ENCODE measurements at regions not wholly inside any gene's neighbourhood (a gene's known extent, or its start where the extent isn't known, plus 50 kb on each side); places are given as distances from the start of the nearest gene placed in this dataset.

GRCh38 chr12:93137656-93138612, 208.8 kb upstream of the EEA1 start:
- no peak for DNase-seq (ENCODE audit: low read depth, low spot score)
- H3K27me3 Mint-ChIP-seq (ENCODE audit: low read depth): no peaks in the 10 kb centered on the region
- H3K9me3 Mint-ChIP-seq: no peaks in the 10 kb centered on the region
- H3K4me3 Mint-ChIP-seq: no peak overlapping the region
- TF ChIP-seq, protein P1, sequence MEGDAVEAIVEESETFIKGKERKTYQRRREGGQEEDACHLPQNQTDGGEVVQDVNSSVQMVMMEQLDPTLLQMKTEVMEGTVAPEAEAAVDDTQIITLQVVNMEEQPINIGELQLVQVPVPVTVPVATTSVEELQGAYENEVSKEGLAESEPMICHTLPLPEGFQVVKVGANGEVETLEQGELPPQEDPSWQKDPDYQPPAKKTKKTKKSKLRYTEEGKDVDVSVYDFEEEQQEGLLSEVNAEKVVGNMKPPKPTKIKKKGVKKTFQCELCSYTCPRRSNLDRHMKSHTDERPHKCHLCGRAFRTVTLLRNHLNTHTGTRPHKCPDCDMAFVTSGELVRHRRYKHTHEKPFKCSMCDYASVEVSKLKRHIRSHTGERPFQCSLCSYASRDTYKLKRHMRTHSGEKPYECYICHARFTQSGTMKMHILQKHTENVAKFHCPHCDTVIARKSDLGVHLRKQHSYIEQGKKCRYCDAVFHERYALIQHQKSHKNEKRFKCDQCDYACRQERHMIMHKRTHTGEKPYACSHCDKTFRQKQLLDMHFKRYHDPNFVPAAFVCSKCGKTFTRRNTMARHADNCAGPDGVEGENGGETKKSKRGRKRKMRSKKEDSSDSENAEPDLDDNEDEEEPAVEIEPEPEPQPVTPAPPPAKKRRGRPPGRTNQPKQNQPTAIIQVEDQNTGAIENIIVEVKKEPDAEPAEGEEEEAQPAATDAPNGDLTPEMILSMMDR (conservative IDR thresholded peaks at IDR 0.05): no peak
- H3K27ac Mint-ChIP-seq (ENCODE audit: unreplicated experiment): no peak overlapping the region
- peaks cover 12% of the 10 kb centered on the region for H3K4me1 Mint-ChIP-seq
- no peaks in the 10 kb centered on the region for H3K36me3 Mint-ChIP-seq (ENCODE audit: low read depth)

GRCh38 chr12:93139028-93139665, 210.1 kb upstream of the EEA1 start:
- no peaks in the 10 kb centered on the region for H3K36me3 Mint-ChIP-seq (ENCODE audit: low read depth)
- H3K9me3 Mint-ChIP-seq: no peaks in the 10 kb centered on the region
- no peak overlapping the region for H3K27ac Mint-ChIP-seq (ENCODE audit: unreplicated experiment)
- no peak overlapping the region for H3K4me3 Mint-ChIP-seq
- H3K4me1 Mint-ChIP-seq: peaks cover 12% of the 10 kb centered on the region
- H3K27me3 Mint-ChIP-seq (ENCODE audit: low read depth): no peaks in the 10 kb centered on the region
- TF ChIP-seq, protein P1 (conservative IDR thresholded peaks at IDR 0.05): no peak
- no peak for DNase-seq (ENCODE audit: low read depth, low spot score)

DNA sequence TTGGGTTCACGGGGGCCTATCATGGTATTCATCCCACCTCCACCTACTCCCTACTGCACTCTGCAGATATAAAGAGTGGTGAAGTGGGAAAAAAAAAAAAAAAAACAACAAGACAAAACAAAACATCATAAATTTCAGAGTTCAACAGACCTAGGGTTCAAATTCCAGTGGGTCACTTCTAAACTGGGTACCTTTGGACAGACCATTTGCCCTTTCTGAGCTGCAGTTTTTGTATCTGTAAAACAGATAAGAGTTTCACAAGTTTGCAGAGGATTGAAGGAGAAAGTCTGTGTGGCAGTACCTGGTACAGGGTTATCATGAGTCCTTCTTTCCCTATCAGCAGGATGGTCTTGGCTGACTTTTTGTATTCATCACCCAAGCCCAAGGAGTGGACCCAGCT, 211.2 kb upstream of the EEA1 start:
- H3K36me3 Mint-ChIP-seq (ENCODE audit: low read depth): no peaks in the 10 kb centered on the region
- H3K27ac Mint-ChIP-seq (ENCODE audit: unreplicated experiment): no peak overlapping the region
- no peak overlapping the region for H3K4me3 Mint-ChIP-seq
- TF ChIP-seq, protein P1 (conservative IDR thresholded peaks at IDR 0.05): no peak
- H3K27me3 Mint-ChIP-seq (ENCODE audit: low read depth): no peaks in the 10 kb centered on the region
- no peak for DNase-seq (ENCODE audit: low read depth, low spot score)
- H3K9me3 Mint-ChIP-seq: no peaks in the 10 kb centered on the region
- H3K4me1 Mint-ChIP-seq: peaks cover 7% of the 10 kb centered on the region

GRCh38 chr12:93140801-93141200, 211.7 kb upstream of the EEA1 start:
- Mint-ChIP-seq H3K4me3 (no peak overlapping the region), H3K9me3 (no peaks in the 10 kb centered on the region), H3K4me1 (peaks cover 5% of the 10 kb centered on the region), H3K27me3 (ENCODE audit: low read depth) (no peaks in the 10 kb centered on the region), H3K27ac (ENCODE audit: unreplicated experiment) (no peak overlapping the region), H3K36me3 (ENCODE audit: low read depth) (no peaks in the 10 kb centered on the region)
- no peak for DNase-seq (ENCODE audit: low read depth, low spot score)
- TF ChIP-seq, protein P1 (conservative IDR thresholded peaks at IDR 0.05): no peak

- no peaks in the 10 kb centered on the region for H3K36me3 Mint-ChIP-seq (ENCODE audit: low read depth)
- H3K4me3 Mint-ChIP-seq: no peak overlapping the region
- no peaks in the 10 kb centered on the region for H3K9me3 Mint-ChIP-seq
- H3K27ac Mint-ChIP-seq (ENCODE audit: unreplicated experiment): no peak overlapping the region
- no peaks in the 10 kb centered on the region for H3K27me3 Mint-ChIP-seq (ENCODE audit: low read depth)
- peaks cover 5% of the 10 kb centered on the region for H3K4me1 Mint-ChIP-seq
- TF ChIP-seq, protein P1 (conservative IDR thresholded peaks at IDR 0.05): no peak
- no peak for DNase-seq (ENCODE audit: low read depth, low spot score)
These were observed 213.8 kb upstream of the EEA1 start for GRCh38 chr12:93142881-93143280.
